OCI-LY7 (cell line): ENCODE measurements at regions not wholly inside any gene's neighbourhood (a gene's known extent, or its start where the extent isn't known, plus 50 kb on each side); places are given as distances from the start of the nearest gene placed in this dataset.

Source experiments
- BruUV-seq: library from RNA; stranded (reverse); fragments of 400-500 nt; replicated peaks from 2 replicates; lab custom pipeline; 2021; lab: Mats Ljungman, UMichigan
- CTCF ChIA-PET: fragments of 300-600 bp; sonication (Branson Sonifier 250); formaldehyde crosslinking; loops from one replicate; lab custom pipeline; 2022; ENCODE audit warnings: antibody characterized with exemption; ENCODE audit not compliant: unreplicated experiment; lab: Charles Lee
- POLR2A ChIA-PET: fragments of 300-600 bp; sonication (Branson Sonifier 250); formaldehyde crosslinking; loops from one replicate; lab custom pipeline; 2022; ENCODE audit warnings: antibody characterized with exemption; lab: Charles Lee
- DNase-seq: peaks from one replicate; pipeline ENCODE4 v3.0.0-alpha.2; 2015; ENCODE audit warnings: low spot score
- H2AFZ ChIP-seq: fragments of 200-600 bp; sonication (generic), shearing (Covaris generic); 2 replicates; pipeline ENCODE4 v1.6.1; 2014; ENCODE audit warnings: mild to moderate bottlenecking, antibody characterized with exemption, low read length, moderate library complexity
- H3K27ac ChIP-seq: fragments of 200-600 bp; sonication (generic); 2 replicates; pipeline ENCODE4 v1.5.1; 2014; ENCODE audit warnings: mixed run types, low read depth, mild to moderate bottlenecking, moderate library complexity, low read length, inconsistent platforms; ENCODE audit not compliant: poor library complexity, severe bottlenecking
- H3K36me3 ChIP-seq: fragments of 200-600 bp; sonication (generic); 2 replicates; pipeline ENCODE4 v1.6.1; 2014; ENCODE audit warnings: mild to moderate bottlenecking, antibody characterized with exemption, low read length, moderate library complexity, mixed read lengths; ENCODE audit not compliant: insufficient read depth
- H3K4me1 ChIP-seq: fragments of 200-600 bp; sonication (generic); 2 replicates; pipeline ENCODE4 v1.5.1; 2014; ENCODE audit warnings: mild to moderate bottlenecking, low read length; ENCODE audit not compliant: insufficient read depth, poor library complexity, severe bottlenecking
- H3K4me2 ChIP-seq: fragments of 200-600 bp; sonication (generic); 2 replicates; pipeline ENCODE4 v1.6.1; 2014; ENCODE audit warnings: mild to moderate bottlenecking, low read length
- H3K4me3 ChIP-seq: fragments of 200-600 bp; sonication (generic); 2 replicates; pipeline ENCODE4 v1.5.1; 2014; ENCODE audit warnings: mild to moderate bottlenecking, low read depth, low read length; ENCODE audit not compliant: poor library complexity, severe bottlenecking
- H3K79me2 ChIP-seq: fragments of 200-600 bp; sonication (generic); 2 replicates; pipeline ENCODE4 v1.6.1; 2016; ENCODE audit warnings: low read depth, mild to moderate bottlenecking, low read length, moderate library complexity, mixed read lengths; ENCODE audit not compliant: insufficient read depth
- H3K9me2 ChIP-seq: fragments of 200-600 bp; sonication (generic); 2 replicates; pipeline ENCODE4 v1.6.1; 2016; ENCODE audit warnings: mild to moderate bottlenecking, low read length, mixed read lengths; ENCODE audit not compliant: insufficient read depth
- H3K9me3 ChIP-seq: fragments of 200-600 bp; sonication (generic); 2 replicates; pipeline ENCODE4 v1.6.1; 2014; ENCODE audit warnings: mild to moderate bottlenecking, mixed run types, low read length, mixed read lengths
- H4K20me1 ChIP-seq: fragments of 200-600 bp; sonication (generic); 2 replicates; pipeline ENCODE4 v1.6.1; 2014; ENCODE audit warnings: mild to moderate bottlenecking, antibody characterized with exemption, low read length, moderate library complexity, mixed read lengths; ENCODE audit not compliant: insufficient read depth
- CTCF ChIP-seq: fragments of 200-600 bp; sonication (generic); conservative IDR thresholded peaks from 2 replicates; pipeline ENCODE4 v1.5.1; 2014; ENCODE audit warnings: mild to moderate bottlenecking, antibody characterized with exemption, low read length, moderate library complexity, mixed read lengths
- EZH2phosphoT487 ChIP-seq: fragments of 200-600 bp; sonication (generic); IDR thresholded peaks from 2 replicates; pipeline ENCODE4 v1.6.1; 2018; ENCODE audit warnings: low read depth, borderline replicate concordance, mild to moderate bottlenecking, mixed run types, antibody characterized with exemption, low read length, moderate library complexity, mixed read lengths
- intact Hi-C: fragments of 100-400 bp; cut with micrococcal nuclease; formaldehyde crosslinking; loops from one replicate; pipeline ENCODE4 v1.10.0; 2022; ENCODE audit not compliant: unreplicated experiment

GRCh38 chr9:94168203-94169000, 84.1 kb downstream of the PTPDC1 start:
- H3K27ac ChIP-seq, result peak overlapping the region; percentile 87
- DNase-seq, result no peak
- no peak for TF ChIP-seq CTCF
- CTCF ChIA-PET, result interaction anchor here (0.6 kb wide), 1 partner anchor 149 kb away, joined by 3 read pairs; no protein-coding TSS in a partner anchor
- peaks cover 66% of the 10 kb centered on the region for H3K79me2 ChIP-seq
- intact Hi-C loops, result loop anchor here (5.0 kb wide), 1 partner anchor 1709 kb away; the partner anchor contains the start of gene ERCC6L2
- H3K36me3 ChIP-seq, result peaks cover 62% of the 10 kb centered on the region
- peak overlapping the region; percentile 83 for H3K4me3 ChIP-seq
- POLR2A ChIA-PET, result interaction anchor here (0.6 to 0.7 kb wide), 2 partner anchors 14 to 76 kb away, joined by 3 read pairs; no protein-coding TSS in a partner anchor
- H3K4me1 ChIP-seq, result peaks cover 61% of the 10 kb centered on the region
- H3K9me3 ChIP-seq, result no peaks in the 10 kb centered on the region
- H2AFZ ChIP-seq, result no peak overlapping the region
- H4K20me1 ChIP-seq, result peaks cover 41% of the 10 kb centered on the region
- H3K9me2 ChIP-seq, result no peaks in the 10 kb centered on the region
- peak overlapping the region; percentile 82 for H3K4me2 ChIP-seq
- BruUV-seq, result no TSS peak

- Histone ChIP-seq H3K4me3 (peak overlapping the region; percentile 83), H3K9me2 (no peaks in the 10 kb centered on the region), H3K9me3 (no peaks in the 10 kb centered on the region), H3K4me1 (peaks cover 72% of the 10 kb centered on the region), H3K79me2 (peaks cover 82% of the 10 kb centered on the region), H3K36me3 (peaks cover 78% of the 10 kb centered on the region), H4K20me1 (peaks cover 57% of the 10 kb centered on the region), H2AFZ (no peak overlapping the region), H3K4me2 (peak overlapping the region; percentile 82), H3K27ac (no peak overlapping the region)
- no TSS peak for BruUV-seq
- DNase-seq, result no peak
- ChIA-PET CTCF (no interaction called here), POLR2A (interaction anchor here (0.6 to 0.8 kb wide), 2 partner anchors 17 to 30 kb away, joined by 3 to 5 read pairs; no protein-coding TSS in a partner anchor)
- no peak for TF ChIP-seq CTCF
- no peak for TF ChIP-seq EZH2phosphoT487
- intact Hi-C loops, result loop anchor here (5.0 kb wide), 1 partner anchor 1707 kb away; the partner anchor contains the start of gene ERCC6L2
Observed at GRCh38 chr9:94169968-94170367, 85.7 kb downstream of the PTPDC1 start.

GRCh38 chr9:94173632-94174031, 85.5 kb upstream of the ZNF169 start:
- Histone ChIP-seq H3K4me3 (no peak overlapping the region), H3K79me2 (peaks cover 94% of the 10 kb centered on the region), H3K36me3 (peaks cover 97% of the 10 kb centered on the region), H3K9me3 (no peaks in the 10 kb centered on the region), H3K9me2 (no peaks in the 10 kb centered on the region), H3K4me1 (peaks cover 69% of the 10 kb centered on the region), H2AFZ (no peak overlapping the region), H3K27ac (no peak overlapping the region), H3K4me2 (peak overlapping the region; percentile 28; the same call in 1 of the 2 replicates), H4K20me1 (peaks cover 62% of the 10 kb centered on the region)
- no peak for DNase-seq
- ChIA-PET CTCF (no interaction called here), POLR2A (interaction anchor here (0.6 to 1.6 kb wide), 4 partner anchors 9 to 100 kb away, joined by 3 to 9 read pairs (median 4); no protein-coding TSS in a partner anchor)
- BruUV-seq, result no TSS peak
- TF ChIP-seq EZH2phosphoT487, result no peak
- no peak for TF ChIP-seq CTCF
- intact Hi-C loops, result no loop called here
